Iris pigment epithelial cell (primary cell): ENCODE measurements at regions not wholly inside any gene's neighbourhood (a gene's known extent, or its start where the extent isn't known, plus 50 kb on each side); places are given as distances from the start of the nearest gene placed in this dataset.
A peak's percentile ranks its signal among the peaks of the same experiment; 100 is the strongest.
"Not testable (repeated sequence)": the region's sequence is repeated elsewhere in the genome, so short reads cannot be mapped to it uniquely, and the experiment has no call there.

Experiments
- DNase-seq: peaks from one replicate; pipeline ENCODE4 v3.0.0-alpha.2; 2011; ENCODE audit warnings: low read depth

- DNase-seq = peak; percentile 37
Measured at GRCh38 chr11:26839911-26840698, 118.2 kb upstream of the SLC5A12 start.

- peak; percentile 93 for DNase-seq
Measured at GRCh38 chr11:26841818-26842473, 120.1 kb upstream of the SLC5A12 start.

GRCh38 chr11:26842478-26843282, 120.8 kb upstream of the SLC5A12 start:
- DNase-seq = peak; percentile 85

GRCh38 chr11:26843539-26843938, 121.7 kb upstream of the SLC5A12 start:
- no peak for DNase-seq

GRCh38 chr11:26844963-26845362, 123.1 kb upstream of the SLC5A12 start:
- no peak for DNase-seq

GRCh38 chr11:26846227-26846626, 124.4 kb upstream of the SLC5A12 start:
- DNase-seq = no peak

- peak; percentile 80 for DNase-seq
Measured at GRCh38 chr11:26847459-26847858, 125.6 kb upstream of the SLC5A12 start.

GRCh38 chr11:26847977-26848376, 126.1 kb upstream of the SLC5A12 start:
- no peak for DNase-seq

- no peak for DNase-seq
Measured at GRCh38 chr11:26849036-26849435, 127.2 kb upstream of the SLC5A12 start.

- DNase-seq = no peak
Measured at GRCh38 chr11:26851291-26851690, 129.4 kb upstream of the SLC5A12 start.

GRCh38 chr11:26851696-26852095, 129.8 kb upstream of the SLC5A12 start:
- DNase-seq = no peak

GRCh38 chr11:26858098-26858497, 135.8 kb upstream of the FIBIN start:
- no peak for DNase-seq

- no peak for DNase-seq
Measured at GRCh38 chr11:26859416-26859815, 134.5 kb upstream of the FIBIN start.

GRCh38 chr11:26860091-26860780, 133.7 kb upstream of the FIBIN start:
- no peak for DNase-seq

- DNase-seq = no peak
Measured at GRCh38 chr11:26860895-26861294, 133.0 kb upstream of the FIBIN start.

GRCh38 chr11:26862801-26863200, 131.1 kb upstream of the FIBIN start:
- no peak for DNase-seq

GRCh38 chr11:26865703-26866102, 128.2 kb upstream of the FIBIN start:
- peak; percentile 41 for DNase-seq

GRCh38 chr11:26867286-26867685, 126.6 kb upstream of the FIBIN start:
- DNase-seq = peak; percentile 77

- DNase-seq = no peak
Measured at GRCh38 chr11:26878959-26879581, 114.8 kb upstream of the FIBIN start.

- DNase-seq = not testable (repeated sequence)
Measured at GRCh38 chr11:26882363-26882880, 111.5 kb upstream of the FIBIN start.

GRCh38 chr11:26891501-26891900, 102.4 kb upstream of the FIBIN start:
- DNase-seq = no peak
